ENCODE measurements at regions not wholly inside any gene's neighbourhood (a gene's known extent, or its start where the extent isn't known, plus 50 kb on each side); places are given as distances from the start of the nearest gene placed in this dataset.

DNA sequence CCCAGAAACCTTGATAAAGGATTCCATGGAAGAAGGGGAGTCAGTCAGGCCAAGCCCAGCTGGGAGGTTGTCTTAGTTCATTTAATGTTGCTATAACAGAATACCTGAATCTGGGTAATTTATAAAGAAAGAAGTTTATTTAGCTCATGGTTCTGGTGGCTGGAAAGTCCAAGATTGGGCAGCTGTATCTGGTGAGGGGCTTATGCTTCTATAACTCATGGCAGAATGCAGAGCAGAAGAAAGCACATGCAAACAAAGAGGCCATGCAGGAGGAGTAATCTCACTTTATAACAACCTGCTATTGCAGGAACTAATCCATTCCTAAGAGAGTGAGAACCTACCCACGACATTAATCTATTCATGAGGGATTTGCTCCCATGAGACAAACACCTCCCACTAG is 54.2 kb upstream of the ANKRD1 start:
- Mint-ChIP-seq H3K9me3 (no peaks in the 10 kb centered on the region), H3K4me3 (no peak overlapping the region), H3K36me3 (no peaks in the 10 kb centered on the region), H3K27ac (no peak overlapping the region), H3K4me1 (no peaks in the 10 kb centered on the region)
- DNase-seq (ENCODE audit: low spot score in 2 of 2) (no peak), ATAC-seq (no peak)

DNA sequence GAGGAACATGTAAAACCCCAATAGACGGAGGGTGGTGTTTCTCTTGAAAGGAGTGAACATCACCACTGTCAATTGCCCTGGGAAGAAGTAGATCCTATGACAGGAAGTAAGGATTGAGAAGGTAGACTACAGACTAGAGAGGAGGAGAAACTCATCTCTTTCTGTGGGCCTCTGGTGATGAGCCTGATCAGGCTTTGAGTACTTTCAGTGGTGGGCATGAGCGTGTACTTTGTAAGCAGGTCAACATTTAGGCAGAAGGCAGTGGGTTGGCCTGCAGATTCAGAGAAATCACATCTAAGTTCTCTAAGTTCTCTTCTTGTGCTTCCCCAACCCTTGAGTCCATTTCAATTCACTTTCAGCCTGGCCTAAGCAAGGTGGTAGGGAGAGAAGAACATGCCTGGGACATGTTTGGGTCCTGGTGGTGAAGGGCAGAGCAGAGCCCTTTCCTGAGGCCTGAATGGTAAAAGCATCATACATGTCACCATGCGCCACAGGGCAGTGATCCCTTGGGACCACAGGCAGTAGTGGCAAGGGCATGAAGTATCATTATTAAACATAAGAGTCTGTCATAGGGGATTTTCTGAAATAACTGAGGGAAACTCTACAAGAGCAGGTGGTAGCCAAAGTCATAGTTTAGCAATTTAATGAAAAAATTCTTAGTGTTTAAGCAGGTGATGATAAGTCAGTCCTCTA is 56.4 kb upstream of the ANKRD1 start:
- Mint-ChIP-seq H3K36me3 (no peaks in the 10 kb centered on the region), H3K9me3 (no peaks in the 10 kb centered on the region), H3K4me1 (no peaks in the 10 kb centered on the region), H3K27ac (no peak overlapping the region), H3K4me3 (no peak overlapping the region)
- ATAC-seq (peak; percentile 70), DNase-seq (ENCODE audit: low spot score in 2 of 2) (no peak)

- ATAC-seq (no peak), DNase-seq (ENCODE audit: low spot score in 2 of 2) (no peak)
- H3K36me3 Mint-ChIP-seq, result no peaks in the 10 kb centered on the region
- H3K4me1 Mint-ChIP-seq, result no peaks in the 10 kb centered on the region
- H3K4me3 Mint-ChIP-seq, result no peak overlapping the region
- H3K9me3 Mint-ChIP-seq, result no peaks in the 10 kb centered on the region
- H3K27ac Mint-ChIP-seq, result no peak overlapping the region
Measured at GRCh38 chr10:90977855-90978486, 57.1 kb upstream of the ANKRD1 start.

DNA sequence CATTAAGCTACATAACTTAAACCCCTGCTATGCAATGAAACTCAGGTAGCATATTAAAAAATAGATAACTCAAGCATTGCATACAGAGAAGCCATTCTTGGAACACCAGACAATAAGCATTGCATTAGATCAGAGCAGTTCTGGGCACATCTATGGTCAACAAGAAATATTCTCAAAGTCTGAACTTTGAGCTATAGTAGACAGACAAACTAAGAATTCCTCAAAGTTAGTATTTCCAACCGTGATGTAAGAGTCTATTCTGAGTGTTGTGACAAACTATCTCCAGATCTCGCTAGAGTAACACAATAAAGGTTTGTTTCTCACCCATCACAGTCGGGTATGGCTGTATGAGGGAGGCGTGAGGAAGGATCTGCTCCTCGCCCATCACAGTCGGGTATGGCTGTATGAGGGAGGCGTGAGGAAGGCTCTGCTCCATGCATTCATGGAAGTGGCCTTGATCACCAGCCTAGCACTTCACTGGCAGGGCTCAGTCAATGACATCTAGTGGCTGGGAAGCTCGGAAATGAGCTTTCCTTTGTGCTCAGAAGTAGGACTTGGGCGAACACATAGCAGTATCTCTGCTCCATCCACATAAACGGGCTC is 61.6 kb upstream of the ANKRD1 start:
- H3K4me3 Mint-ChIP-seq, result no peak overlapping the region
- no peaks in the 10 kb centered on the region for H3K4me1 Mint-ChIP-seq
- no peak overlapping the region for H3K27ac Mint-ChIP-seq
- DNase-seq (ENCODE audit: low spot score in 2 of 2) (no peak), ATAC-seq (no peak)
- H3K9me3 Mint-ChIP-seq, result no peaks in the 10 kb centered on the region
- no peaks in the 10 kb centered on the region for H3K36me3 Mint-ChIP-seq

GRCh38 chr10:90983914-90984549 is 63.1 kb upstream of the ANKRD1 start:
- Mint-ChIP-seq H3K27ac (no peak overlapping the region), H3K9me3 (no peaks in the 10 kb centered on the region), H3K4me3 (no peak overlapping the region), H3K4me1 (no peaks in the 10 kb centered on the region), H3K36me3 (no peaks in the 10 kb centered on the region)
- DNase-seq (ENCODE audit: low spot score in 2 of 2) (no peak), ATAC-seq (no peak)

GRCh38 chr10:90984898-90985297 is 64.0 kb upstream of the ANKRD1 start:
- H3K27ac Mint-ChIP-seq, result no peak overlapping the region
- ATAC-seq (no peak), DNase-seq (ENCODE audit: low spot score in 2 of 2) (no peak)
- no peaks in the 10 kb centered on the region for H3K9me3 Mint-ChIP-seq
- no peaks in the 10 kb centered on the region for H3K36me3 Mint-ChIP-seq
- no peak overlapping the region for H3K4me3 Mint-ChIP-seq
- H3K4me1 Mint-ChIP-seq, result no peaks in the 10 kb centered on the region

- Mint-ChIP-seq H3K4me1 (no peaks in the 10 kb centered on the region), H3K36me3 (no peaks in the 10 kb centered on the region), H3K4me3 (no peak overlapping the region), H3K27ac (no peak overlapping the region), H3K9me3 (no peaks in the 10 kb centered on the region)
- ATAC-seq (no peak), DNase-seq (ENCODE audit: low spot score in 2 of 2) (no peak)
Measured at GRCh38 chr10:90985321-90985933, 64.5 kb upstream of the ANKRD1 start.

- H3K36me3 Mint-ChIP-seq, result no peaks in the 10 kb centered on the region
- no peak overlapping the region for H3K4me3 Mint-ChIP-seq
- no peak overlapping the region for H3K27ac Mint-ChIP-seq
- DNase-seq (ENCODE audit: low spot score in 2 of 2) (no peak), ATAC-seq (peak; percentile 9)
- H3K9me3 Mint-ChIP-seq, result no peaks in the 10 kb centered on the region
- H3K4me1 Mint-ChIP-seq, result no peaks in the 10 kb centered on the region
Measured at GRCh38 chr10:90986136-90986760, 65.4 kb upstream of the ANKRD1 start.

- ATAC-seq, result peak; percentile 16
- no peaks in the 10 kb centered on the region for H3K9me3 Mint-ChIP-seq
Measured at GRCh38 chr10:90986870-90987269, 66.0 kb upstream of the ANKRD1 start.

DNA sequence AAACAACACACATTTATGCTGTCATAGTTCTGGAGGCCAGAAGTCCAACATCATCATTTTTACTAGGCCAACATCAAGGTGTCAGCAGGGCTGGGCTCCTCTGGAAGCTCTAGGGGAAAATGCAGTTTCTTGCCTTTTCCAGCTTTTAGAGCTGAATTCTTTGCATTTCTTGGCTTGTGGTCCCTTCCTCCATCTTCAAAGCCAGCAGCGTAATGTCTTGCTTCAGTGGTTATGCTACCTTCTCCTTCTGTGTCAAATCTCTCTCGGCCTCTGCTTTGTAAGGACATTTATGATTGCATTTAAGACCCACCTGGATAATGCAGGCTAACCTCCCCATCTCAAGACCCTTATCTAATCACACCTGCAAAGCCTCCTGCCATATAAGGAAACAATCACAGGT is 66.5 kb upstream of the ANKRD1 start:
- no peak overlapping the region for H3K4me3 Mint-ChIP-seq
- H3K27ac Mint-ChIP-seq, result no peak overlapping the region
- no peak for ATAC-seq
- no peaks in the 10 kb centered on the region for H3K4me1 Mint-ChIP-seq
- no peaks in the 10 kb centered on the region for H3K9me3 Mint-ChIP-seq
- no peaks in the 10 kb centered on the region for H3K36me3 Mint-ChIP-seq
- no peak for DNase-seq (ENCODE audit: low spot score in 2 of 2)

More at GRCh38 chr10:90986870-90987269, 66.0 kb upstream of the ANKRD1 start:
- H3K4me3 Mint-ChIP-seq, result no peak overlapping the region
- DNase-seq (ENCODE audit: low spot score in 2 of 2), result no peak
- H3K36me3 Mint-ChIP-seq, result no peaks in the 10 kb centered on the region
- H3K27ac Mint-ChIP-seq, result no peak overlapping the region
- no peaks in the 10 kb centered on the region for H3K4me1 Mint-ChIP-seq

- no peak for ATAC-seq
- no peak for DNase-seq (ENCODE audit: low spot score in 2 of 2)
Measured at GRCh38 chr10:90988024-90988423, 67.1 kb upstream of the ANKRD1 start.

DNA sequence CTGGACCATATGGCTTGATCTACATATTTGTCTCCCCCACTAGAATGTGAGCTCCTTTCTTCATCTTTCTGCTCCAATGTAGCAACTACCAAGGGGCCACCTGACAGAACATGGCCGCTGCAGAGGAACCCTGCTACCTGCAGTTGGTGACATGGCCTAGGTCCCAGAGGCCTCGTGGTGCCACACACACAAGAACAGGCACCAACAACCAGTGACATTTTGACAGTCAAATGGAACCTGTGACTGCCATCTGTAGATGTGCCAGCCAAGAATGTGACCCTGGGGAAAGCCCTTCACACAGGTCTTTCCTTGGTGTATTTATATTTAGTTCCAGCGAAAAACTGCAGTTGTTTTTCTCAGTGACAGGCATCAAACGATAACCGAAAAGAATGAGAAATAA is 67.9 kb upstream of the ANKRD1 start:
- H3K4me3 Mint-ChIP-seq, result no peak overlapping the region
- ATAC-seq, result no peak
- no peaks in the 10 kb centered on the region for H3K9me3 Mint-ChIP-seq
- H3K36me3 Mint-ChIP-seq, result no peaks in the 10 kb centered on the region
- no peak overlapping the region for H3K27ac Mint-ChIP-seq
- H3K4me1 Mint-ChIP-seq, result peaks cover 9% of the 10 kb centered on the region
- DNase-seq (ENCODE audit: low spot score in 2 of 2), result no peak

More at GRCh38 chr10:90988024-90988423, 67.1 kb upstream of the ANKRD1 start:
- no peaks in the 10 kb centered on the region for H3K36me3 Mint-ChIP-seq
- no peaks in the 10 kb centered on the region for H3K9me3 Mint-ChIP-seq
- H3K27ac Mint-ChIP-seq, result no peak overlapping the region
- H3K4me1 Mint-ChIP-seq, result peaks cover 3% of the 10 kb centered on the region
- no peak overlapping the region for H3K4me3 Mint-ChIP-seq

DNA sequence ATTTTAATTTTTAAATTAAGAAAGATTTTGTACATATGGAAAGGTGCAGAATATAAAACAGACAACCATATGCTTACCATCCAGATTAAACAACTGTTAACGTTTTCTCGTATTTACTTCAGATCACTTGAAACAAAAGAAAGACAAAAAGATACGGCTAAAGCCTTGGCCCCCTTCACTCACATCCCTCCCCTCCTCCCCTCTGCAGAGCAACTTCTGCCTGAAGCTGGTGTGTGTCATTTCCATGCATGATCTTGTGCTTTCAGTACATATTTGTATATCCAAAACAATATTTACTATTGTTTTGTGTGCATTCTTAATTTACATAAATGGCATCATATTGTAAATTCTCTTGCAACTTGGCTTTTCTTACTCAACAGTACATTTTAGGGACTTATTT is 68.5 kb upstream of the ANKRD1 start:
- H3K27ac Mint-ChIP-seq, result no peak overlapping the region
- H3K4me3 Mint-ChIP-seq, result no peak overlapping the region
- DNase-seq (ENCODE audit: low spot score in 2 of 2) (no peak), ATAC-seq (no peak)
- H3K9me3 Mint-ChIP-seq, result no peaks in the 10 kb centered on the region
- H3K36me3 Mint-ChIP-seq, result no peaks in the 10 kb centered on the region
- H3K4me1 Mint-ChIP-seq, result peaks cover 12% of the 10 kb centered on the region

- H3K27ac Mint-ChIP-seq, result no peak overlapping the region
- H3K36me3 Mint-ChIP-seq, result no peaks in the 10 kb centered on the region
- H3K9me3 Mint-ChIP-seq, result no peaks in the 10 kb centered on the region
- ATAC-seq, result no peak
- peaks cover 12% of the 10 kb centered on the region for H3K4me1 Mint-ChIP-seq
- no peak overlapping the region for H3K4me3 Mint-ChIP-seq
- no peak for DNase-seq (ENCODE audit: low spot score in 2 of 2)
Measured at GRCh38 chr10:90992462-90992861, 71.6 kb upstream of the ANKRD1 start.

DNA sequence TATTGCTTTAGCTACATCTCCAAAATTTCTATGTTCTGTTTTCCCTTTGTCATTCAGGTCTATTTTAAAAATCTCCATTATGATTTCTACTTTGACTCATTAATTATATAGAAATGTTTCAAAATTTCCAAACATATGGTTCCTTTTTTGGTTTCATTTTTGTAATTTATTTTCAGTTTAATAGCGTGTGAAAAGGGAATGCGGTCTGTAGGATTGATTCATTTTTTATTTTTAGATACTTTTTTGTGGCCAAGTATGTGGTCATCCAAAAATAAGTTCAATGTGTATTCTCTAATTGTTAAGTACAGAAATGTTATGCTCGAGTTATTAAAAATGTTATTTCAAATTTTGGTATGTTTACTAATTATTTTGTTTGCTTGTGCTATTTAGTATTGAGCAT is 72.5 kb upstream of the ANKRD1 start:
- Mint-ChIP-seq H3K36me3 (no peaks in the 10 kb centered on the region), H3K9me3 (no peaks in the 10 kb centered on the region), H3K4me3 (peak overlapping the region; percentile 1), H3K27ac (peak overlapping the region; percentile 6), H3K4me1 (peaks cover 12% of the 10 kb centered on the region)
- no peak for DNase-seq (ENCODE audit: low spot score in 2 of 2)
- no peak for ATAC-seq

Measured in stimulated activated effector memory CD8-positive, alpha-beta T cell treated with anti-CD3 and anti-CD28 coated beads, Interleukin-12 subunit alpha, Interleukin-12 subunit beta, amount 100 ng/mL, for 72 hours (primary cell).